Cardiac muscle cell (in vitro differentiated cells and primary cell): ENCODE measurements at regions not wholly inside any gene's neighbourhood (a gene's known extent, or its start where the extent isn't known, plus 50 kb on each side); places are given as distances from the start of the nearest gene placed in this dataset.

Experiments
- DNase-seq, 2 donors: peaks; one replicate each; pipeline versions ENCODE4 v3.0.0 to v3.0.0-alpha.2; 2010 to 2017; ENCODE audit warnings: low read depth in 1 of 2, low spot score in 1 of 2
- H3K27ac ChIP-seq: fragments of 200-600 bp; sonication (generic); 2 replicates; pipeline ENCODE4 v1.5.1; 2016
- H3K27me3 ChIP-seq: fragments of 200-600 bp; sonication (generic); 2 replicates; pipeline ENCODE4 v1.6.0; 2016; ENCODE audit warnings: control low read depth
- H3K36me3 ChIP-seq: fragments of 200-600 bp; sonication (generic); 2 replicates; pipeline ENCODE4 v1.5.1; 2016; ENCODE audit warnings: control low read depth
- H3K4me1 ChIP-seq: fragments of 200-600 bp; sonication (generic); 2 replicates; pipeline ENCODE4 v1.8.1; 2017; ENCODE audit warnings: low read depth, mild to moderate bottlenecking, mixed run types
- H3K4me3 ChIP-seq: fragments of 200-600 bp; sonication (generic); 2 replicates; pipeline ENCODE4 v1.5.1; 2016; ENCODE audit warnings: mild to moderate bottlenecking
- H3K9me3 ChIP-seq: fragments of 200-600 bp; sonication (generic); 2 replicates; pipeline ENCODE4 v1.5.1; 2017; ENCODE audit warnings: low read depth, mild to moderate bottlenecking, control low read depth
- CTCF ChIP-seq: IDR thresholded peaks from 2 replicates; pipeline ENCODE4 v1.5.1; 2012; ENCODE audit warnings: low read depth, mild to moderate bottlenecking, low read length

- Histone ChIP-seq H3K4me1 (no peaks in the 10 kb centered on the region), H3K4me3 (no peak overlapping the region), H3K27me3 (no peaks in the 10 kb centered on the region), H3K36me3 (no peaks in the 10 kb centered on the region), H3K9me3 (no peaks in the 10 kb centered on the region), H3K27ac (no peak overlapping the region)
- no peak for TF ChIP-seq CTCF
- no peak for DNase-seq
Observed at GRCh38 chr6:77371748-77372147, 91.5 kb downstream of the HTR1B start.

- Histone ChIP-seq H3K27ac (peak overlapping the region; percentile 72), H3K9me3 (no peaks in the 10 kb centered on the region), H3K4me1 (no peaks in the 10 kb centered on the region), H3K27me3 (no peaks in the 10 kb centered on the region), H3K36me3 (no peaks in the 10 kb centered on the region), H3K4me3 (peak overlapping the region; percentile 63)
- DNase-seq = peak; percentile 40 to 63
- no peak for TF ChIP-seq CTCF
Observed at GRCh38 chr6:77368660-77369313, 94.5 kb downstream of the HTR1B start.

- H3K4me3 ChIP-seq = no peak overlapping the region
- DNase-seq = no peak
- no peaks in the 10 kb centered on the region for H3K9me3 ChIP-seq
- no peaks in the 10 kb centered on the region for H3K36me3 ChIP-seq
- no peak overlapping the region for H3K27ac ChIP-seq
- no peaks in the 10 kb centered on the region for H3K27me3 ChIP-seq
- no peak for TF ChIP-seq CTCF
- H3K4me1 ChIP-seq = no peaks in the 10 kb centered on the region
Observed at GRCh38 chr6:77366798-77367197, 96.5 kb downstream of the HTR1B start.

GRCh38 chr6:77363702-77364101, 99.6 kb downstream of the HTR1B start:
- DNase-seq = no peak
- Histone ChIP-seq H3K27me3 (no peaks in the 10 kb centered on the region), H3K4me3 (no peak overlapping the region), H3K27ac (no peak overlapping the region), H3K4me1 (no peaks in the 10 kb centered on the region), H3K9me3 (no peaks in the 10 kb centered on the region), H3K36me3 (no peaks in the 10 kb centered on the region)
- no peak for TF ChIP-seq CTCF

GRCh38 chr6:77362055-77362454, 101.2 kb downstream of the HTR1B start:
- Histone ChIP-seq H3K27ac (no peak overlapping the region), H3K4me1 (no peaks in the 10 kb centered on the region), H3K36me3 (no peaks in the 10 kb centered on the region), H3K27me3 (no peaks in the 10 kb centered on the region), H3K4me3 (no peak overlapping the region), H3K9me3 (no peaks in the 10 kb centered on the region)
- DNase-seq = no peak
- TF ChIP-seq CTCF = no peak
